IPS DF 19.7 (cell line): ENCODE measurements at regions not wholly inside any gene's neighbourhood (a gene's known extent, or its start where the extent isn't known, plus 50 kb on each side); places are given as distances from the start of the nearest gene placed in this dataset.

ENCODE experiments used
- DNase-seq: peaks from one replicate; pipeline ENCODE4 v3.0.0-alpha.2; 2013; ENCODE audit warnings: low read depth, low spot score

GRCh38 chr10:90588222-90588621 is 269.6 kb downstream of the HTR7 start:
- no peak for DNase-seq

DNA sequence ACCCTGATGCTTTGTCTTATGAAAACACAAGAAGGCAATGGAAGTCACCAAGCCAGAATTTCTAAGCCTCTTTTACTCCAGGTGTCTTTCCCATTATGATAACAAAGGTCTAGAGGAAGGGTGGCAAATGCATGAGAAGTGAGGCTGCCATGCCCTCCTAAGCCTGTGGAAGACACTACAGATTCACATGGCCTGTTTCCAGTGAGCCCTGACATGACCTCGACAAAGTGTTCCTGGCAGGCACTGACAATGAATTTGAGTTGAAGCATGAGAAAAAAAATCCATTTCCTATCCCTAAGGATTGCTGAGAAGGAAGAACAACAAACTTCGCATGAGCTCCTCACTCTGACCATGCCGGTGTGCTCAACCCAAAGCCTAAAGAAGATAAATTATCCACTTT is 268.0 kb downstream of the HTR7 start:
- DNase-seq, result no peak

- no peak for DNase-seq
Measured at GRCh38 chr10:90591629-90592028, 266.2 kb downstream of the HTR7 start.

DNA sequence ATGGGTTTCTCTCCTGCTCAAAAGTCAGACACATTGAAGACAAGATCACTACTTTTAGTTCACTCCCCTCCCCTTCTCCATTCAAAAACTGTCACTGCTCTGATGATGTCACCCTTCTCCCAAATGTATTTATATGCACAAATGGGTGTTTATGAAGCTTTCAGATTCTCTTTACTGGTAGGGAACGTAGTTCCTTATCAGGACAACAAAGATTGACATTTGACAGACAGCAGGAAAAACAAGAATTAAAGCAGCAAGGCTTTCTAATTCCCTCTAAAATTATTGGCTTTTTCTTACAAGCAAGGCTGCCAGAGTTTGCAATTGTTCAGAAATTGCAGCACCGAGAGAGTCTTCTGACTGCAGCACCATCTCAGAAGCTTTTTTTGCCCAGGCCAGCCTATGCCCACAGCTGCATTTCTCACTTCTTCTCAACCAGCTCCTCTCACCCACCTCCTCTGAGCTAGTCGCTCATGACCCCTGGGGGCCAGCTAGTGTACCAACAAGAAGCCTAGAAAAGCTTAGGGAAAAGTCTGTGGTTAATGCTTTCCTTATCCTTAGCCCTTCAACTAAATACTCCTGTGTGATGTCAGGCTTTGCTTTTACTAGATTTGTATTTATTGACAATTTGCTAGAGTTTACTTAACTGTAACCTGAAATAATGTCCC is 265.1 kb downstream of the HTR7 start:
- no peak for DNase-seq

DNA sequence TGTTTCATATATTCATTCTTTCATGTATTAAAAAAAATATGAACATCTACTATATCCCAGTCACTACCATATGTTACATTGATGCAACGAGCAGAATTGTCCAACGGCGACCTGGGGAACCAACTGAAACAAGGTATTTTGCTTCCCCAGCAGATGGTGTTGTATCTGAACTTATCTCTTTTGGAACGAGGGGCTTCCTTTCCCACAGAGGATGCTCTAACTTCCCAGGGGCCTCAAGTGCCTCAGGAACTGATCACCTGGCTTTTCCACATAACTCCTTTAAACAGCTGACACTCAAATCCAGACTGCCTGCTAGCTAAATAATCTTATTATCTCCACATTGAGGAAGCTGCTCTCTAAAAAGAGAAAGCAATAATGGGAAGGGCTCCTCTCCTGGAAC is 259.3 kb downstream of the HTR7 start:
- no peak for DNase-seq

GRCh38 chr10:90602862-90603610 is 254.8 kb downstream of the HTR7 start:
- no peak for DNase-seq

DNA sequence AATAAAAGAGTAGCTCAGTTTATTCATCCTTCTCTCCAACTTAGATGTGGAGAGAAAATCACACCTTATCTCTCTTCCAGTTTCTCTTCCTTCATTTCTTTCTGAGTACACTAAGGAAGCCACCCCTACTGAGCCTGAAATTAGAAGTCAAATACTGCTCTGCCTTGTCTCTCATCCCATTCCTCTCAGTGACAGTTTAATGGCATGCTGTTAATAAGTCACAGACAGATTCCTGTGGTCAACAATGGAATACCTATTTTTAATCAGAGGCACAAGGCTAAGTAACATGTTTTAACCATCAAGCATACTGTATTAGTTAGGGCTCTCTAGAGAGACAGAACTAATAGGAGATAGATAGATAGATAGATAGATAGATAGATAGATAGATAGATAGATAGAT is 253.2 kb downstream of the HTR7 start:
- no peak for DNase-seq

DNA sequence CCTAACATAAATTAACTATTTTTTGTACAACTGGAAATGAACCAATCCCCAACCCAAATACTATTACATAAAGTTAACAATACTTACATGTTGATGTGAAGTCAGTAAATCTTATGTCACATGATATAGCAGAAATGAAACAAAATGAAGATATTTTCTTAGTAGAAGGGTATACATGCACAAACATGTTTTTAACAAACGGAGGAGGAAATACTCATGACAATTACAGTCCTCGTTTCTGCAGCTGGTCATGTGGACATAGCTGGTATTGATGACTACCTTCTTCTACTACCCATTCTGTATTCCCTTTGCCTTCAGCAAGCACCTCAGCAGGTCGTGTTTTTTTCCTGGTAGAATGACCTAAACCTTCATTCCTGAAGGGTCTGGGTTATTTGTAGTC is 252.3 kb downstream of the HTR7 start:
- DNase-seq, result no peak

- no peak for DNase-seq
Measured at GRCh38 chr10:90612276-90612675, 245.6 kb downstream of the HTR7 start.

DNA sequence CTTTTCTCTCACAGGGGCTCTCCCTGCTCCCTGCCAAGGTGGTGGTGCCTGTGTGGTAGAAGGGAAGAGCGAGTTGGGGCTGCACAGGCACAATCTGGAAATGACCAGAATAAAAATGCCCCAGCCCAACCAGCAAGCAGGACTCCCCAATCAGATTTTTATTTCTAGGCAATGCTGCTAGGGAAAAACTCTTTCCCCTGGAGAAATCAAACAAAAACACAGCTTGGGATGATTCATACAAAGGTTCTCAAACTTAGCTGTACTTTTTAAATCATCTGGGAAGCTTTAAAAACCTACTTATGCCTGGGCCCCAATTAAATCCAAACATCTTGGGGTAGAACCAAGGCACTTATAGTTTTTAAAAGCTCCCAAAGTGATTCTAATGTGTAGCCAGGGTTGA is 243.2 kb downstream of the HTR7 start:
- DNase-seq, result no peak

DNA sequence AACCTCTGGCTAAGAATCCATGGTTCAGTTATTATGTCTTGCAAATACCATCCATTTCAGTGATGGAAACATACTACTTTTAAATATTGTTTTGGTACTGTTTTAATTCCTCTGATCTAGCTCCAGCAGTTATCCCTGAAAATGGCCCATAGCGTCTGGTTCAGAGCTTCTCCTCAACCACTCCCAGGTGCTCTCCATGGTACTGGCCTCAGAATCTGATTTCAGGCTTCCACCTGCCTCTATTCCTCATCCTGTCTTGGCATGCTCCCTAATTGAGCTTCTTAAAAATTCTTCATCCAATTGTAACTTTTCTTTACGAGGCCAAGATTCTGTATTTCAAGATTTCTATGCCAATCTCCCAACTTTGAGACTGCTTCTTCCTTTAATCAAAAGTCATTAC is 236.3 kb downstream of the HTR7 start:
- DNase-seq, result peak; percentile 9

DNA sequence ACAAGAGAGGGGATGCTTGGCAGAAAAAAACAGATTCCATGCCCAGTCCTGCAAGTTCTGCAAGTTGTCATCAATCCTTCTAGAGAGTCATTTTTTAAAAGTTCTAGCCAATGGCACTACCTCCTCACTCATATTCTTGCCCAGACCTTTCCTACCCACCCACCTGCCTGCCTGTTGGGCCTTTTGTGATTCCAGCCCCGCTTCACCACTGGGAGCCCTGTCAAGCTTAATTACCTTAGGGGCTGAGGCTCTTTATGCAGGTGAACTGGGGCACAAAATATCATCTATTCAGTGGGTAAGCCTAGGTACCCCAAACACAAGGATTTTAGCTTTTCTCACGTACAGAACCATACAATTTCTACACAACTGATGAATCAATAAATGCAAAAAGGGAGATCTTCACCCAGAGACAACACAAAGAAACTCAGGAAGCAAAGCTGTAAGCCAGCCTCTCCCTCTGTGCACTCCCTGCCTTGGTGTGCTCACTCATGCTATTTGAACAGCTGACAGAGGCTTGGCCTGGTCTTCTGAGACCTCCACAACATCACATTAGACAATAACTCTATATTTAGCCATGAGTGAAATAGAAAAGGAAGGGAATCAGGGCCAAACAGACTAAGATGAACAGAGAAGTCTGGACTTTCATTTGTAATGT is 222.6 kb downstream of the HTR7 start:
- no peak for DNase-seq

- no peak for DNase-seq
Measured at GRCh38 chr10:90640756-90641155, 217.1 kb downstream of the HTR7 start.

DNA sequence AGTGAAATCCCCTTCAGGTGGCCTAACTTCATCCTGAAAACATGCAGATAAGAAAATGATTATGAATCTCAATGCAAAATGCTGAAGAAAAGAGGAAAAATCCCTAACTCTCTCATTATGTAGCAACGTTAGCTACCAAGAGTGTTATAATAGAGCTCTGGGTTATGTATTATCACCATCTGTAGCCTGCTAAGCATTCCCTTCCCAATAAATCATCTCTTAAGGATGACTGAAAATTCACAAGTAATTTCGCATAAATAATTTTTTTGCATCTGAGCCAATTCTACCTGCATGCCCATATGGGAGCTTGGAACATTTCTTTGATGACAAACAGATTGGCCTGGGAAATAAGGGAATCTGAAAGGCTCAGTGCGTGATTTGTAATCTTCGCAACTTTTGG is 216.1 kb downstream of the HTR7 start:
- DNase-seq, result no peak

DNA sequence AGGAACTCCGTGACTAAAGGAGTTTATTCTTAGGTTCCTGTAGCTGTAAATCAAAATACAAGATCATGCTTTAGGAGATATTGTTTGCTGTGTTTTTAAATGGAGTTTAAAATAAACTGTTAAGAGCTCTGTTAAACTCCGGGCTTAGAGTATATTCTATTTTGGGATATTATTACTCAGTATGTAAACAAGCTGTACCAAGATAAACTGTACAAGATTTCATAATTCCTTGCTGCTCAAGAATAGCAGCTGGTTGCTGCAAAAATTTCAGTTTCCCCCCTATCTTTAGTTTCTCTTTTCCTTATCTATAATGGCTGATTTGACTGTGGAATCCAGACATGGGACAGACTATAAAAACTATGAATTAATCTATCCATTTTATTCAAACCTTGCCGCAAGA is 215.7 kb downstream of the HTR7 start:
- DNase-seq, result no peak

- no peak for DNase-seq
Measured at GRCh38 chr10:90642650-90643049, 215.2 kb downstream of the HTR7 start.

- DNase-seq, result no peak
Measured at GRCh38 chr10:90644165-90644564, 213.7 kb downstream of the HTR7 start.

GRCh38 chr10:90650858-90651257 is 207.0 kb downstream of the HTR7 start:
- DNase-seq, result no peak

DNA sequence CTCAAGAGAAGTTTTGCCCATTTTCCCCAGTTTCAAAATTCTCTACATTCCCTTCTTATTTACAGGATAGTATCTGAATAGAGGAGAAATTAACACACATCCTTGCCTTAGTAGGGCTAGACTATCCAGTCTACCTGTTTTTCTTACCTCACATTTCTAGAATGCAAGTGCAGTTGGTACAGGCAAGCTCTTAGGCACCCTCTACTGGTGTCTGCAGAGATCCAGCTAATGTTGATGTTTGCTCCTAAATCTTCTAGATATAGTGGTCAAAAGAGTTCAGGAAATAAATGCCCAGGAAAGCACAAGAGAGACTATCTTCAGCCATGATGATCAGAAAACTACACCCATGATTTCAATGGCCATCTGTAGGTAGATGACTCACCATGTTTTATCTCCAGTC is 205.3 kb downstream of the HTR7 start:
- no peak for DNase-seq

DNA sequence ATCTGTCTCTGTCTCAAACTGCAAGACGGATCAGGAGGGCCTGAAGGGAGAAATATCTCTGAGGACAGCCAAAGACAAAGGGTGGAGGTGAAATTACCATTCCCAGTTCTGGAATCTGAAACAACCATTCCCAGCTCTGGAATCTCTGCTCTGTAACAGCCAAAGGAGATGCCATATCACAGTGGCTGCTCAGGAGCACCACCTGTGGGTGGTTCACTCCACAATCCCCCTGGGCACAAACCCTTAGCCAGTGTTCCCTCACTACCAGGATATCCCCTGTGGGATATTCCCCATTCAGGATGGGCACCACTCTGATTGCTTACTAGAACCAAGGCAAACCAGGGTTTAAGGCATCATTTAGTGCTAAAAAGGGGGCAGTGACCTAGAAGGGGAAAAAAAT is 199.0 kb downstream of the HTR7 start:
- DNase-seq, result no peak

DNA sequence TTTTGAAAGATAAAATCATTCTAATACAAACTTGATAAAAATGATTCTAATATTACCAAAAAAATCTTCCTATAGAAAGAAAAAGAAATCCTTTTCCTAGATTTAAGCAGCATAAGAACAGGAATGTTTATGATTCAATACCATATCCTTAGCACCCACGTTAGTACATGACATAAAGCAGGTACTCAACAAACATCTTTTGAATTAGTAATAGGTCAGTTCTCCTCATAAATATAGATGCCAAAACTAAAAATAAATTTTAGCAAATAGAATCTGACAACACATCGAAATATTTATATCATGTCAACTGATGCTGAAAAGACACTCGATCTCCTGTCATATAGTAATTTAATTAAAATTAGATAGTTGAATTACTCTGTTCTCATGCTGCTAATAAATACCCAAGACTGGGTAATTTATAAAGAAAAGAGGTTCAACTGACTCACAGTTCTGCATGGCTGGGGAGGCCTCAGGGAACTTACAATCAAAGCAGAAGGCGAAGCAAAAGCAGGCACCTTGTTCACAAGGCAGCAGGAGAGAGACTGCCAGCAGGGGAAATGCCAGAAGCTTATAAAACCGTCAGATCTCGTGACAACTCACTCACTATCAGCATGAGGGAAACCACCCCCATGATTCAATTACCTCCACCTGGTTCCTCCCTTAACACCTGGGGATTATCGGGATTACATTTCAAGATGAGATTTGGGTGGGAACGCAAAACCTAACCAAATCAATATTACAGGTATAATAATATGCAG is 191.8 kb downstream of the HTR7 start:
- no peak for DNase-seq

GRCh38 chr10:90674461-90674860 is 183.4 kb downstream of the HTR7 start:
- no peak for DNase-seq
